ENCODE measurements at regions not wholly inside any gene's neighbourhood (a gene's known extent, or its start where the extent isn't known, plus 50 kb on each side); places are given as distances from the start of the nearest gene placed in this dataset.
"Not testable (repeated sequence)": the region's sequence is repeated elsewhere in the genome, so short reads cannot be mapped to it uniquely, and the experiment has no call there.

DNA sequence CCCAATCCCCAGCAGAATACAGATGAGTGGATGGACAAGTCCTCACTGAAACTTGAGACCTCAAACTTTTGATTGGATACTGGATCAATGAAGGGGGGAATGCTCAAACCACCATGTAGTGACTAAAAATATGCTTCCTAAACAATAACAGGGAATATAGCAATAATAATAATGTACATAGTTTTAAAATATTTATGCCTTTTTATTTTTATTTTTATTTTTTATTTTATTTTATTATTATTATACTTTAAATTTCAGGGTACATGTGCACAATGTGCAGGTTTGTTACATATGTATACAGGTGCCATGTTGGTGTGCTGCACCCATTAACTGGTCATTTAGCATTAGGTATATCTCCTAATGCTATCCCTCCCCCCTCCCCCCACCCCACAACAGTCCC is 506.0 kb downstream of the SOX6 start:
- TF ChIP-seq EZH2 (IDR thresholded peaks at IDR 0.05; ENCODE audit: borderline replicate concordance, low read depth, low read length, poor library complexity, severe bottlenecking): not testable (repeated sequence)
- TF ChIP-seq, protein P1, sequence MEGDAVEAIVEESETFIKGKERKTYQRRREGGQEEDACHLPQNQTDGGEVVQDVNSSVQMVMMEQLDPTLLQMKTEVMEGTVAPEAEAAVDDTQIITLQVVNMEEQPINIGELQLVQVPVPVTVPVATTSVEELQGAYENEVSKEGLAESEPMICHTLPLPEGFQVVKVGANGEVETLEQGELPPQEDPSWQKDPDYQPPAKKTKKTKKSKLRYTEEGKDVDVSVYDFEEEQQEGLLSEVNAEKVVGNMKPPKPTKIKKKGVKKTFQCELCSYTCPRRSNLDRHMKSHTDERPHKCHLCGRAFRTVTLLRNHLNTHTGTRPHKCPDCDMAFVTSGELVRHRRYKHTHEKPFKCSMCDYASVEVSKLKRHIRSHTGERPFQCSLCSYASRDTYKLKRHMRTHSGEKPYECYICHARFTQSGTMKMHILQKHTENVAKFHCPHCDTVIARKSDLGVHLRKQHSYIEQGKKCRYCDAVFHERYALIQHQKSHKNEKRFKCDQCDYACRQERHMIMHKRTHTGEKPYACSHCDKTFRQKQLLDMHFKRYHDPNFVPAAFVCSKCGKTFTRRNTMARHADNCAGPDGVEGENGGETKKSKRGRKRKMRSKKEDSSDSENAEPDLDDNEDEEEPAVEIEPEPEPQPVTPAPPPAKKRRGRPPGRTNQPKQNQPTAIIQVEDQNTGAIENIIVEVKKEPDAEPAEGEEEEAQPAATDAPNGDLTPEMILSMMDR (conservative IDR thresholded peaks at IDR 0.05; ENCODE audit: low read depth, low read length): not testable (repeated sequence)
